ENCODE measurements at regions not wholly inside any gene's neighbourhood (a gene's known extent, or its start where the extent isn't known, plus 50 kb on each side); places are given as distances from the start of the nearest gene placed in this dataset.

GRCh38 chr2:225764346-225764745 is 364.8 kb downstream of the NYAP2 start:
- Histone ChIP-seq H3K4me3 (no peak overlapping the region), H3K27me3 (no peaks in the 10 kb centered on the region), H3K4me1 (peaks cover 0 to 4% (median 0%) of the 10 kb centered on the region in 12 donors), H3K9me3 (peaks cover 0 to 4% (median 0%) of the 10 kb centered on the region in 12 donors), H3K36me3 (no peaks in the 10 kb centered on the region), H3K27ac (no peak overlapping the region)
- intact Hi-C loops (cut with DNase I) = no loop called here
- DNase-seq = no peak
- ATAC-seq = no peak
- WGBS, 4 donors = 88 to 93% (median 92%) methylated on average over 5 of the region's 5 CpGs
- TF ChIP-seq, protein P1, sequence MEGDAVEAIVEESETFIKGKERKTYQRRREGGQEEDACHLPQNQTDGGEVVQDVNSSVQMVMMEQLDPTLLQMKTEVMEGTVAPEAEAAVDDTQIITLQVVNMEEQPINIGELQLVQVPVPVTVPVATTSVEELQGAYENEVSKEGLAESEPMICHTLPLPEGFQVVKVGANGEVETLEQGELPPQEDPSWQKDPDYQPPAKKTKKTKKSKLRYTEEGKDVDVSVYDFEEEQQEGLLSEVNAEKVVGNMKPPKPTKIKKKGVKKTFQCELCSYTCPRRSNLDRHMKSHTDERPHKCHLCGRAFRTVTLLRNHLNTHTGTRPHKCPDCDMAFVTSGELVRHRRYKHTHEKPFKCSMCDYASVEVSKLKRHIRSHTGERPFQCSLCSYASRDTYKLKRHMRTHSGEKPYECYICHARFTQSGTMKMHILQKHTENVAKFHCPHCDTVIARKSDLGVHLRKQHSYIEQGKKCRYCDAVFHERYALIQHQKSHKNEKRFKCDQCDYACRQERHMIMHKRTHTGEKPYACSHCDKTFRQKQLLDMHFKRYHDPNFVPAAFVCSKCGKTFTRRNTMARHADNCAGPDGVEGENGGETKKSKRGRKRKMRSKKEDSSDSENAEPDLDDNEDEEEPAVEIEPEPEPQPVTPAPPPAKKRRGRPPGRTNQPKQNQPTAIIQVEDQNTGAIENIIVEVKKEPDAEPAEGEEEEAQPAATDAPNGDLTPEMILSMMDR (IDR thresholded peaks at IDR 0.05) = no peak
- TF ChIP-seq POLR2A (IDR thresholded peaks at IDR 0.05) = no peak

DNA sequence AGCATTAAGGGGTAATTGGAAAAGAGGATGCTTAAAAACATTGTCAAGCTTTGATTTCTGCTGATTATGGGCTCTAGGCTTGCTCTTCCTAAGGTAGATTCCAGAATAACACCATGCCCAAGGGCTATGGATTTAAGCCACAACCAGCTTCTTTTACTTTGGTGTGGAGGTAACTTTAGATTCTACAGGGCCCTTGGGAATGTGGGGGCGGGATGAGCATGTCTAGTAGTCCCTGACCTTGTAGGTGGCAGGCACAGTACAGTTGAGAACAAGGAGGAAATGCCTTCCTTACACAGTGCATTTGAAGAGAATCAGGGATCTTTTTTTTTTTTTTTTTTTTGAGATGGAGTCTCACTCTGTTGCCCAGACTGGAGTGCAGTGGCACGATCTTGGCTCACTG is 364.2 kb downstream of the NYAP2 start:
- Histone ChIP-seq H3K9me3 (peaks cover 0 to 4% (median 0%) of the 10 kb centered on the region in 12 donors), H3K4me1 (peaks cover 0 to 4% (median 0%) of the 10 kb centered on the region in 12 donors), H3K4me3 (no peak overlapping the region), H3K27ac (no peak overlapping the region), H3K27me3 (no peaks in the 10 kb centered on the region), H3K36me3 (no peaks in the 10 kb centered on the region)
- TF ChIP-seq, protein P1 (IDR thresholded peaks at IDR 0.05) = no peak
- no peak for TF ChIP-seq POLR2A (IDR thresholded peaks at IDR 0.05)
- intact Hi-C loops (cut with DNase I) = no loop called here
- WGBS, 4 donors = 70 to 83% (median 73%) methylated on average over 2 of the region's 2 CpGs
- ATAC-seq = no peak
- no peak for DNase-seq

DNA sequence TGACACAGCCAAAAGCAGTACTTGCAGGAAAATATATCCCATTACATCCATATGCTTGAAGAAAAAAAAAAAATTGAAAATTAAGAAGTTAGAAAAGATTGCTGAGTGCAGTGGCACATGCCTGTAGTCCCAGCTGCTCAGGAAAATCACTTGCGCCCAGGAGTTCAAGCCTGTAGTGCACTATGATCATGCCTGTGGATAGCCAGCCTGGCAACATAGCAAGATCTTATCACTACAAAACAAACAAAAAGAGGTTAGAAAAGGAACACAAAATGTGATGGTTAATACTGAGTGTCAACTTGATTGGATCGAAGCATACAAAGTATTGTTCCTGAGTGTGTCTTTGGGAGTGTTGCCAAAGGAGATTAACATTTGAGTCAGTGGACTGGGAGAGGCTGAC is 361.9 kb downstream of the NYAP2 start:
- ATAC-seq (no peak), DNase-seq (no peak)
- peaks cover 0 to 4% (median 0%) of the 10 kb centered on the region in 12 donors for H3K4me1 ChIP-seq
- no peak overlapping the region for H3K27ac ChIP-seq
- no peaks in the 10 kb centered on the region for H3K9me3 ChIP-seq
- WGBS, 4 donors = 86 to 92% (median 88%) methylated on average over 2 of the region's 2 CpGs
- no peak for TF ChIP-seq POLR2A (IDR thresholded peaks at IDR 0.05)
- TF ChIP-seq, protein P1 (IDR thresholded peaks at IDR 0.05) = no peak
- H3K36me3 ChIP-seq = no peaks in the 10 kb centered on the region
- H3K4me3 ChIP-seq = no peak overlapping the region
- intact Hi-C loops (cut with DNase I) = no loop called here
- H3K27me3 ChIP-seq = no peaks in the 10 kb centered on the region

- Histone ChIP-seq H3K9me3 (no peaks in the 10 kb centered on the region), H3K27ac (no peak overlapping the region)
- no peak for ATAC-seq
Observed at GRCh38 chr2:225757248-225757647, 357.7 kb downstream of the NYAP2 start.

More at GRCh38 chr2:225757248-225757647, 357.7 kb downstream of the NYAP2 start:
- no peaks in the 10 kb centered on the region for H3K4me1 ChIP-seq
- no peak for TF ChIP-seq POLR2A (IDR thresholded peaks at IDR 0.05)
- TF ChIP-seq, protein P1 (IDR thresholded peaks at IDR 0.05) = no peak
- H3K27me3 ChIP-seq = no peaks in the 10 kb centered on the region
- no peak overlapping the region for H3K4me3 ChIP-seq
- intact Hi-C loops (cut with DNase I) = no loop called here
- WGBS, 4 donors = 83 to 92% (median 89%) methylated on average over 1 of the region's 1 CpG
- H3K36me3 ChIP-seq = no peaks in the 10 kb centered on the region
- no peak for DNase-seq

Measured in heart left ventricle (tissue), 16 donors.